ELF-1 (cell line): ENCODE measurements at regions not wholly inside any gene's neighbourhood (a gene's known extent, or its start where the extent isn't known, plus 50 kb on each side); places are given as distances from the start of the nearest gene placed in this dataset.
A peak's percentile ranks its signal among the peaks of the same experiment; 100 is the strongest.
"Not testable (repeated sequence)": the region's sequence is repeated elsewhere in the genome, so short reads cannot be mapped to it uniquely, and the experiment has no call there.

ENCODE experiments used
- DNase-seq: peaks from one replicate; pipeline ENCODE4 v3.0.0-alpha.2; 2016; ENCODE audit warnings: low read depth, low spot score

GRCh38 chr14:106741086-106741827 lies 1214.9 kb downstream of the TMEM121 start:
- peak; percentile 3 for DNase-seq

GRCh38 chr14:106745016-106745767 lies 1218.8 kb downstream of the TMEM121 start:
- not testable (repeated sequence) for DNase-seq

GRCh38 chr14:106750089-106750488 lies 1223.7 kb downstream of the TMEM121 start:
- DNase-seq, result not testable (repeated sequence)

- not testable (repeated sequence) for DNase-seq
These were observed 1227.4 kb downstream of the TMEM121 start for GRCh38 chr14:106753751-106754150.

GRCh38 chr14:106757444-106757843 lies 1231.1 kb downstream of the TMEM121 start:
- DNase-seq, result not testable (repeated sequence)

GRCh38 chr14:106761886-106762816 lies 1235.8 kb downstream of the TMEM121 start:
- DNase-seq, result not testable (repeated sequence)

GRCh38 chr14:106764968-106765369 lies 1238.6 kb downstream of the TMEM121 start:
- DNase-seq, result not testable (repeated sequence)

- DNase-seq, result no peak
These were observed 1239.8 kb downstream of the TMEM121 start for GRCh38 chr14:106766145-106766544.

GRCh38 chr14:106766551-106767277 lies 1240.3 kb downstream of the TMEM121 start:
- not testable (repeated sequence) for DNase-seq

GRCh38 chr14:106768230-106768629 lies 1241.8 kb downstream of the TMEM121 start:
- not testable (repeated sequence) for DNase-seq

- not testable (repeated sequence) for DNase-seq
These were observed 1242.8 kb downstream of the TMEM121 start for GRCh38 chr14:106768972-106769700.

- not testable (repeated sequence) for DNase-seq
These were observed 1243.8 kb downstream of the TMEM121 start for GRCh38 chr14:106770158-106770672.

- not testable (repeated sequence) for DNase-seq
These were observed 1248.6 kb downstream of the TMEM121 start for GRCh38 chr14:106774889-106775480.

GRCh38 chr14:106776395-106776983 lies 1250.1 kb downstream of the TMEM121 start:
- no peak for DNase-seq

- no peak for DNase-seq
These were observed 1252.6 kb downstream of the TMEM121 start for GRCh38 chr14:106778986-106779385.

GRCh38 chr14:106786697-106787096 lies 1260.3 kb downstream of the TMEM121 start:
- DNase-seq, result no peak

GRCh38 chr14:106787626-106788025 lies 1261.2 kb downstream of the TMEM121 start:
- no peak for DNase-seq

GRCh38 chr14:106788534-106788933 lies 1262.2 kb downstream of the TMEM121 start:
- no peak for DNase-seq

GRCh38 chr14:106789318-106789717 lies 1262.9 kb downstream of the TMEM121 start:
- DNase-seq, result no peak
